Progenitor cell of endocrine pancreas (in vitro differentiated cells): ENCODE measurements at regions not wholly inside any gene's neighbourhood (a gene's known extent, or its start where the extent isn't known, plus 50 kb on each side); places are given as distances from the start of the nearest gene placed in this dataset.

Experiments
- DNase-seq: peaks from one replicate; pipeline ENCODE4 v3.0.0; 2021; ENCODE audit warnings: low spot score; ENCODE audit not compliant: unreplicated experiment
- H3K27ac Mint-ChIP-seq: 2 replicates; pipeline ENCODE4 v1.8.0; 2021; ENCODE audit warnings: mild to moderate bottlenecking, moderate library complexity, mixed read lengths
- H3K27me3 Mint-ChIP-seq: 2 replicates; pipeline ENCODE4 v1.8.0; 2021; ENCODE audit warnings: mixed read lengths
- H3K36me3 Mint-ChIP-seq: 2 replicates; pipeline ENCODE4 v1.8.0; 2022; ENCODE audit warnings: mixed read lengths; ENCODE audit not compliant: insufficient read depth
- H3K4me1 Mint-ChIP-seq: 2 replicates; pipeline ENCODE4 v1.8.0; 2021; ENCODE audit warnings: low read depth, mixed read lengths
- H3K4me3 Mint-ChIP-seq: 2 replicates; pipeline ENCODE4 v1.8.0; 2021; ENCODE audit warnings: low read depth, mild to moderate bottlenecking, moderate library complexity, mixed read lengths
- H3K9me3 Mint-ChIP-seq: 2 replicates; pipeline ENCODE4 v1.8.0; 2021; ENCODE audit warnings: low read depth, mixed read lengths
- CTCF ChIP-seq: fragments of 200-600 bp; sonication (generic); IDR thresholded peaks from one replicate; pipeline ENCODE4 v1.5.0; 2021; ENCODE audit warnings: antibody characterized with exemption, mild to moderate bottlenecking; ENCODE audit not compliant: unreplicated experiment

GRCh38 chr5:162990856-162991497, 446.4 kb upstream of the CCNG1 start:
- TF ChIP-seq CTCF, result no peak
- H3K4me1 Mint-ChIP-seq, result no peaks in the 10 kb centered on the region
- DNase-seq, result no peak
- H3K4me3 Mint-ChIP-seq, result no peak overlapping the region
- no peak overlapping the region for H3K27ac Mint-ChIP-seq
- H3K9me3 Mint-ChIP-seq, result no peaks in the 10 kb centered on the region
- H3K36me3 Mint-ChIP-seq, result no peaks in the 10 kb centered on the region
- no peaks in the 10 kb centered on the region for H3K27me3 Mint-ChIP-seq

- Mint-ChIP-seq H3K4me1 (no peaks in the 10 kb centered on the region), H3K27ac (no peak overlapping the region), H3K4me3 (no peak overlapping the region), H3K27me3 (no peaks in the 10 kb centered on the region), H3K36me3 (no peaks in the 10 kb centered on the region), H3K9me3 (no peaks in the 10 kb centered on the region)
- TF ChIP-seq CTCF, result no peak
- no peak for DNase-seq
These were observed 441.8 kb upstream of the CCNG1 start for GRCh38 chr5:162995568-162995967.

- Mint-ChIP-seq H3K9me3 (no peaks in the 10 kb centered on the region), H3K4me1 (no peaks in the 10 kb centered on the region), H3K36me3 (no peaks in the 10 kb centered on the region), H3K27ac (no peak overlapping the region), H3K4me3 (no peak overlapping the region), H3K27me3 (no peaks in the 10 kb centered on the region)
- no peak for DNase-seq
- no peak for TF ChIP-seq CTCF
These were observed 441.3 kb upstream of the CCNG1 start for GRCh38 chr5:162996053-162996452.

- H3K36me3 Mint-ChIP-seq, result no peaks in the 10 kb centered on the region
- H3K4me3 Mint-ChIP-seq, result no peak overlapping the region
- H3K4me1 Mint-ChIP-seq, result no peaks in the 10 kb centered on the region
- DNase-seq, result no peak
- H3K9me3 Mint-ChIP-seq, result peaks cover 3% of the 10 kb centered on the region
- peak; percentile 33 for TF ChIP-seq CTCF
- no peak overlapping the region for H3K27ac Mint-ChIP-seq
- no peaks in the 10 kb centered on the region for H3K27me3 Mint-ChIP-seq
These were observed 431.4 kb upstream of the CCNG1 start for GRCh38 chr5:163005949-163006348.

GRCh38 chr5:163022582-163023128, 414.7 kb upstream of the CCNG1 start:
- no peaks in the 10 kb centered on the region for H3K27me3 Mint-ChIP-seq
- no peak overlapping the region for H3K4me3 Mint-ChIP-seq
- no peak for TF ChIP-seq CTCF
- H3K4me1 Mint-ChIP-seq, result no peaks in the 10 kb centered on the region
- DNase-seq, result no peak
- no peaks in the 10 kb centered on the region for H3K9me3 Mint-ChIP-seq
- H3K27ac Mint-ChIP-seq, result no peak overlapping the region
- no peaks in the 10 kb centered on the region for H3K36me3 Mint-ChIP-seq
